AG10803 (cell line): ENCODE measurements at regions not wholly inside any gene's neighbourhood (a gene's known extent, or its start where the extent isn't known, plus 50 kb on each side); places are given as distances from the start of the nearest gene placed in this dataset.

Experiments used
- DNase-seq: peaks from one replicate; pipeline ENCODE4 v3.0.0; 2010; ENCODE audit warnings: low read depth
- H3K4me3 ChIP-seq: 2 replicates; pipeline ENCODE4 v1.5.1; 2011; ENCODE audit warnings: mild to moderate bottlenecking, low read length, control low read depth
- CTCF ChIP-seq: conservative IDR thresholded peaks from 2 replicates; pipeline ENCODE4 v1.5.1; 2011; ENCODE audit warnings: mild to moderate bottlenecking, low read length, control low read depth, inconsistent platforms

DNA sequence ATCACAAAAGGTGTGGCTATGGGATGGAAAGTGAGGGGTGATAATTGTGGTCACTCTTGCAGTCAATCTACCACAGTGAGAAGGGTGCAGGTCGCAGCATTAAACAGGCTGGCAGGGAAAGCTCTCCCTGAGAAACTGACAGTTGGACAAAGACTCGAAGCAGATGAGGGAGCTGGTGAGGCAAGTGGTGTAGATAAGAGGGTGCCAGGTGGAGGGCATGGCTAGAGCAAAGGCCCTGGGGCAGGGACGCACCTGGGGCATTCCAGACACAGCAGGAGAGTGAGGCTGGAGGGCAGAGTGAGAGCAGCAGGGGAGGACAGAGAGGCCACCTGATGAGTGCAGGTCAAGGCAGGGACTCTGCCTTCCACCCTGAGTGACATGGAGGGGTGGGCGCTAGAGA lies 264.8 kb downstream of the PRDM2 start:
- DNase-seq: no peak
- no peak for TF ChIP-seq CTCF
- H3K4me3 ChIP-seq: no peak overlapping the region

- peak; percentile 65 for TF ChIP-seq CTCF
- DNase-seq: peak; percentile 57
- no peak overlapping the region for H3K4me3 ChIP-seq
Measured at GRCh38 chr1:13965770-13966398, 265.9 kb downstream of the PRDM2 start.

GRCh38 chr1:13967707-13968106 lies 267.7 kb downstream of the PRDM2 start:
- TF ChIP-seq CTCF: no peak
- DNase-seq: no peak
- H3K4me3 ChIP-seq: no peak overlapping the region

DNA sequence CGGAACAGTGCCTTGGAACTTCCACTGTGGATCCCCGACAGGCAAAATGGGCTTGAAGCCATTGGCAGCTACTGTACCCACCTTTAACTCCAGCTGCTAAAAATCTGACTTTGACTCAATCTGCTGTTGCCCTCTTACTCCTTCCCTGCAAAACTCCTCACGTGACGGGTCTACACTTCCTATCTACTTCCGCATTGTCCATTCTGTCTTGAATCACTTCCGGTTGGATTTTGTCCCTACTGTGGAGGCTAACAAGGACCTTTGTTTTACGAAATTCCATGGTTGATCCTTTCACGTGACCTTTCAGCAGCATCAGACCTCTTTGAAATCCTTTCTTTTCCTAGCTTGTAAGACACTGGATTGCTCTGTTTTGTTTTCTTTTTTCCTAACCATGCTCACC lies 268.4 kb downstream of the PRDM2 start:
- DNase-seq: no peak
- no peak for TF ChIP-seq CTCF
- no peak overlapping the region for H3K4me3 ChIP-seq

DNA sequence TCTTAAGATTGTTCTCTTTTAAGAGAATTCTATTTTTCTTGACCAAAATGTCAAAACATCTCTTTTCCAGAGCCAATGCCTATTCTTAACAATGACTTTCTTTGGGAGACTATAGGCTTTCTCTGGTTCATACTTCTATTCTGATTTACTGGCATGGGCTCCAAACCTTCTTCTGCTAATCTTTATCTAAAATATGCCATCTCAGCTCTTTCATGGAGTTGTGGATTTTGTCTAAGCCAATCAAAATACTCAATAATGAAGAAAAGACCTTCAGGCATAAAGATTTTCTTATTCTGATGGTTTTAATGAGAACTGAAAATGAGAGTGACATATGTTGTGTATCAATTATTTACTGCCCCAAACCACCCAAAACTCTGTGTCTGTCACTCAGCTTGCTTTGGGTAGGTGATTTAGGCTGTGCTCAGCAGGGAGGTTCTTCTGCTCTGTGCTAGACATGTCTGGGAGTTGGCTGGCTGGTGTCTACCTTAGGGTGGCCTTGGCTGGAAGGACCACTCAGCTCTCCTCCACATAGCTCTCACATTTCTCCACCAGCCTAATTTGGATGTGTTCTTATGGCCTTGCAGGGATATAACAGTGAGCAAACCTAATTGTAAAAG lies 270.8 kb downstream of the PRDM2 start:
- no peak for DNase-seq
- no peak for TF ChIP-seq CTCF
- H3K4me3 ChIP-seq: no peak overlapping the region

GRCh38 chr1:13976485-13976884 lies 276.5 kb downstream of the PRDM2 start:
- no peak for TF ChIP-seq CTCF
- DNase-seq: no peak
- H3K4me3 ChIP-seq: no peak overlapping the region

DNA sequence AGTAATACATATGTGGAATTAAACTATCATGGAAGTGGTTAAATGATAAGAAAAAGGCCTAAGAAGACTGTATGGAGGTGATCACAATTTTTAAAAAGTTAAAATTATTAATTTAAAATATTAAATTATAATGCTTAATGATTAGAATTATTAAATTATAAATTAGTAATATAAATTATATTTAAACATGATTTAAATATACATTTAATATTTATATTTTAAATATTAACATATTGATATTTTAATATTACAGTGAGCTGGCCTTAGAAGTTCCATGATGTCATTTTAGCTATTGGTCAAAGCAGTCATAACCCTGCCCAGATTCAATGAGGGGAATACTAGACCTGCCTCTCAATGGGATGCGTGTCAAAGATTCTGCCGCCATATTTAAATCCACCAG lies 281.2 kb downstream of the PRDM2 start:
- no peak for TF ChIP-seq CTCF
- H3K4me3 ChIP-seq: no peak overlapping the region
- DNase-seq: no peak
